HG03135 (cell line): ENCODE measurements at regions not wholly inside any gene's neighbourhood (a gene's known extent, or its start where the extent isn't known, plus 50 kb on each side); places are given as distances from the start of the nearest gene placed in this dataset.

Experiments
- ATAC-seq: cut with Tn5 transposase; IDR thresholded peaks from one replicate; pipeline ENCODE4 v1.9.1; 2021; ENCODE audit warnings: mild to moderate bottlenecking, moderate library complexity; ENCODE audit not compliant: unreplicated experiment

DNA sequence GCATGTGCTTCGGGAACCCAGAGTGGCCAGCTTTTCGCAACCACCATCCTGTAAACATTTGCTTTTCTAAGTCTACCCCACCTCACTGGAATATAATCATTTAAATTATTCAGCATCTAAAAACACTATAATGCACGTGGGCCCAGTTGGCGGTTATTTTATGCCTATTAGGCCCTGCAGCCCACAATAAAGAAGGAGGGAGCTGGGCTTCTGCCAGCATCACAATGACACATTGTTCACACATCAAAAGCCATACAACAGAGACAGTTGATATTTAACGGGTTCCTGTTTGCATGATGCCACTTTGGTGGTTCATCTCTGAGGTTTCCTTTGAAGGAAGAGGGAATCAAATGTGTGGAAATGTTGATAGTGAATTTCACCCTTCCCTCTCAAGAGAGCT lies 916.0 kb upstream of the CELF4 start:
- no peak for ATAC-seq

DNA sequence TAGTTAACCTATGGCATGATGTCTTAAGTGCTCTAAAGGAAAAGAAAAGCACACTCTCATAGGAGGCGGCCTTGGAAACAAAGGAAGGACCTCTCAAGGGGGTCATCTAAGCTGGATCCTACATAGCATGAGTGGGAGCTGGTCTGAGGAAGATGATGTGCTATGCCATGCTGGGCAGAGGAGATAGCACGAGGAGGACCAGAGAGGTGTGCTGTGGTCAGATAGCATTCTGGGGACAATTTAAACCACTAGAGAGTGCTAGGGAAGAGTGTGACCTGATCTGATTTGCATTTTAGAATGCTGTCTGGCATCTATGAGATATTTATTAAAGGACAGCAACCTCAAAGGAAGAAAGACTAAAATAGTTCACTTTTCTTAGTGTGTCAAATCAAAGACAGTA lies 910.1 kb upstream of the CELF4 start:
- no peak for ATAC-seq

DNA sequence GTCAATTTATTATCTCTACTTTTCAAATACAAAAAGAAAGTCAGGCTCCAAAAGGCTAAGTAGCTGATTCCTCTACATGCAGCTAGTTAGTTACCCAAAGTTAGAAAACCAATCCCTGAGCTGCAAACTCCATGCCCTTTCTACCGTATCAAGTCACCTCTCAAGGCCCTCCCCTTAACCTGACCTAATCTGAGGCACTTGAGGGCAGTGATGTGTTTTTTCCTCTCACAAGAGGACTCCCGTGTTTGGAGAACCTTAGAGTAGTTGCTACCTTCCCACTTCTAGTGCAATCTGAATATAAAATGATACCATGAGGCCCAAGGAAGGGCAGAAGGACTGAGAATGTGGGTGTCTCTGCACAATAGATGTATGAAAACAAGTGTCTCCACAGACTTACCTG lies 907.9 kb upstream of the CELF4 start:
- ATAC-seq: no peak

DNA sequence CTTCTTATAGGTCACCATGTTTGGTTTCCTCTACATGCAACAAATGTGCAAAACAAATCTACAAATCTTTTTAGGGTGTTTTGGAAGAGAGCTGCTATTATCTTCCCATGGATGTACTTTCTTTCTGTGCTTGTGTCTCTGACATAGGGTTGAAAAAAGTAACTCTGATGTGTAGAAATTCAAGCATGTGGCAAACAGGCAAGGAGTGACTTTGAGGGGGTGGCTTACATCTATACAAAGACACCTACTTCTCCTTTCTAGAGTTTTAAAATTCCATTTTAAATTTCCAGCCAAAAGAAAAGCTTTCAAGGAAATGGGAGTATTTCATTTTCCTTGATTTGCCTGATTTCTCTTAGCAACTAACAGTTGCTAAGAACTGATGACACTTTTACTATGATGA lies 904.8 kb upstream of the CELF4 start:
- ATAC-seq: no peak

DNA sequence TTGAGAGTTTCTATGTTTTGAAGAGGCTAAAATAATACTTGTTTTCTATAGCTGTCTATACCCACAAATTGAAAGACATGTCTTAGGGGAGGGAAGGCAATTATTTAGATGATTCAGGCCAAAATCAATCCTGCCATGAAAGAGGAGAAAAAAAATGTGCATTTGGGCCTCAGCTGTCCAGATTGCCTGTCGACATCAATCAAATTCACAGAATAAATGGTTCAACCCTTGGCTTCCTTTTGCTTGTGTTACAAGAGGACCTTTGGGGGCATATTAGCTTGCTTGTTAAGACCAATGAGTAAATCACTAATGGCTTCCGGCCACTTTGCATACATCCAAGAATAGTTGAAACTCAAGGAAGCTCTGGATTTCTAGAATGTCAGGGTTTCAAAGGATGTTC lies 900.8 kb upstream of the CELF4 start:
- no peak for ATAC-seq

DNA sequence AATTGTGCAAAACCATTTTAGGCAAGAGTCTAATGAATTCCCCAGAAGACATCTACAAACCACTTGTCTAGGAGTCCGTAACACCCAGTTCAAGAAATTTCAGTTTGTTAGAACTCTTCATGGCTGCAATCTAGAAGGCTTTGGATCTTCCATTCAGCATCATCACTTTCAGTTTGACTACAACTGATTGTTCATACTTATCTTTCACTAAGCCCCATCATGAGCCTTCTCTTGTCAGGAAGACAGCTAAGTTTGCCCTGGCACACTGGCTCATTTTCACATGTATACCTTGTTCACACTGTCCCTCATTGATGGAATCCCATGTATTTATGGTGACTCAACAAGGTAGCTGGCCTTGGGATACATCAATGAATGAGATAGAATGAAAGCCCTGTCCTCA lies 898.4 kb upstream of the CELF4 start:
- ATAC-seq: no peak

DNA sequence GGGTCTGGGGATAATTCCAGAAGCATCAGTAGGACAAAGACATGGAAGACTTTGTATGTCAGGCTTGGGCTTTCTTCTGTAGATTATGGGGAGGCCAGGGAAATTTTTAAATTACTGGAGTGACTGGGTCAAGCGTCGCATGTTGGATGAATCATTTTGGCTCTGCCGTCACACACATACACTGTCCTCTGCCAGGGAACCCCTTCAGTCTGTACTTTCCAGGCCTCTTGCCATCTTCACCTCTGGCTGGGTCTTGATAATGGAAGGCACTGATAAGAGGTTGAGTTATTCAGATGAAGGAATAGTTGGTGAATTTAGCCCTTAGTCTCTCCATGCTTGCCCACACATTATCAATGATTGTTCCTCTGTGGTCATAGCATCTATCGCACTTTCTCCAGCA lies 895.1 kb upstream of the CELF4 start:
- no peak for ATAC-seq

DNA sequence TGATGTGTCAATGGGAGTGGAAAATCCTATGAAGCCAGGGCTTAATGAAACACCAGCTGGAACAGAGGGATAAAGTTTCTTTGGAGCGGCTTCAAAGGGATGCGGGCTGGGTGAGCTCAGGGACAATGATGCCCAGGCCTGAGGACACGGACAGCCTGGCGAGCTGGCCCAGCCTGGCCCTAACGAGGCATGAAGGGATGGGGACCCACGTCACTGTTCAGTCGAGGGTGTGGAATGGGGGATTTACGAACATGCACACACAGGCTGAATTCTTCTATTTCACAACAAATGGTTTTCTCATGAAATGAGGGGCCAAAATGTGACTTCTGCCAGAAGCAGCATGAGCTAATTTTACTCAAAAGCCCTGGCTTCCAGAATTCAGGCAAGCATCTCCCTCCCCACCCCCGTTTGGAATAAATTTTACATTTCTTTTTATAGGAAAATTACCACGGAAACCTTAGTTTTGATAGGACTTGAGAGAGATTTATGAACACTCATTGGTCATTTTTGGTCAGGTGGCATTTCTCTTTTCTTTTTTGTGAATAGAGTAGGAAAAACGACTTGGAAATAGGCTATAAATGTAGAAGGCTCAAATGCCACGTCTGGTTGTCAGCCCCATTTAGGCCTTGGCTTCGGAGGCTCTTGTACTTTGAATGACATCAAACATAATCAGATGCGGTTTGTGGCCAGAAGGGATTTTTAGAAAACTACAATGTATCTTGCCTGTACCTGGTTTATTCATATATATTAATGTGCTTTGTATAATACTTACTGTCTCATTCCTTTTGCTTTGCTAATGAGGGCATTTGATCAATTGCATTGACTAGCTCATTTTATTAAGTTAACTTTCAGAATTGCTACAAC lies 893.8 kb upstream of the CELF4 start:
- ATAC-seq: no peak

DNA sequence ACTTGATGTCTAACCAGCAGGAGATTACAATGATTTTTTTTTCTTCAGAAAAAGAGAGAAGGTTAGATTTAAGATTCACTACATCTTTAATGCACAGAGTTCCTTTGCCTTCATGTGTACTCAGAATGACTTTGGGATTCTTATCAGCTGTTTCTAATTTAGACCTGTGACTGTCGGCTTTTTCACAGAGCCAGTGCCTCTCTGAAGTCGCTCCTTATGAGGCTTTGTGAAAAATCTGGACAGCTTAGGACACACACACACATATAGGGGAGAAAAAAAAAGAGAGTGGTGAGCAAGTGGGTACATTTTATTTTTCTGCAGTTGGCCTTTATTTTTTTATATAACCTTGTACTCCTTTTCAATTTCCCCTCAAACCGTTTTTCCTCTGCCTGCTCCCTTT lies 893.1 kb upstream of the CELF4 start:
- ATAC-seq: no peak

DNA sequence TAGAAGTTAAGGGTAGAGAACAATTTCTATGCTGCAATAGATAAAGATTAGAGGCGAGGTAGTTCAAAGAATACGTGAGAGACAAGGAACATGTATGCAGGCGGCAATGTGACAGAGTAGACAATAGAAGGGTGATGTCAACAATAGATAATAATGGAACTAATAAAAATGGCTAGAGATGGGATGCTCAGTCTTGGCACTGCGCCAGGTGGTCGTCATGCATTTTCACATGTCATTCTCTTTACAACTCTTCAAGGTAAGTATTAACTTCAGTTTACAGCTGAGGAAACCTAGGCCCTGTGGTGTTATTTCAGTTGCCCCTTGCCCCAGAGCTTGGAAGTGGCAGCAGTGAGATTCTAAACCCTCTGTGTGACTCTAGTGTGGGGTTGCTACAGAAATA lies 890.7 kb upstream of the CELF4 start:
- ATAC-seq: no peak

DNA sequence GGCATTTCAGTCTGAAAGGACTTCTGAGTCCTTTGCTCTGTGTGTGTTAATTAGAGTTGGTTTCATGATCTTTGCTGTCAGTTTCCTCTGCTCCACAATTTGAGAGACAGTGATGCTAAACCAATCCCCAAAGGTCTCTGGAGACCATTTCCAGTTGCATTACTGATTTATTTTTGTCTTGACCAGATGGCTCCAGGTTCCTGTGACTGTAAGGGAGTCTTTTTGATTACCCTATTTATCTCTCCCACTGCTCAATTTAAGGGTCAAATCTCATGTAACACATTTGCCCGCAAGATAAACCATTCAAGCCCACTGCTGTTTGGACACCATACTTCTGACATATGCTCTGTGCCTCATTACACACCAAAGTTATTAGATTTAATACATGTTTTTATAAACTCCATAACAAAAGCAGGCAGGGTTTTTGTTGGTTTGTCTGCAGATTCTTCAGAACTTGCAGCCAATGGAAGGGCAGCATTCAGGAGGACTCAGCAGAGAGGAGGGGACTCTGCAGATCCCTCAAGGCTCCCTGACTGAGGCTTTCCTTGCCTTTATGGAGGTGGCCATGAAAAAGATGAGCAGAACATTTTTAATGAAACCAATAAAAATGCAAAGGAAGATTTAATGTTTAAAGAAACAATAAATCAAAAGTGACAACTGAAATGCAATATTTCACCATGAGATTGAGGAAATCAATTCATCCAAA lies 889.3 kb upstream of the CELF4 start:
- no peak for ATAC-seq

DNA sequence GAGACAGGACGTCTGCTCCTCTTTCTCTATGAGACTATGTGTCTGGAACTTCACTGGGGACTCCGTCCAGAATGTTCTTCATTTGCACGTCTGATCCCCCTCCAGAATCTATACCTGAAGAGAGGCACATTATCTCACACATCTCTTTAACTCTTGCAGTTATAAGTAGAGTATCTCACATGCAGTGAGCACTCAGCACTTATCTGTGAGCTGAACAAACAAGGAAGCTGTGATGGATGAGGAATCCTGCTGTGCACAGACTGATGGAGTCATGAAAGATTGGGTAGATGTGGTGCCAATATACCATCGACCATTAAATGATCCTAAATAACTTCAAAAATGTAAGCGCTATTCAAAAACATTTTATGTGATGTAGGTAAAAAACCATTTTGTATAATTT lies 888.3 kb upstream of the CELF4 start:
- no peak for ATAC-seq

DNA sequence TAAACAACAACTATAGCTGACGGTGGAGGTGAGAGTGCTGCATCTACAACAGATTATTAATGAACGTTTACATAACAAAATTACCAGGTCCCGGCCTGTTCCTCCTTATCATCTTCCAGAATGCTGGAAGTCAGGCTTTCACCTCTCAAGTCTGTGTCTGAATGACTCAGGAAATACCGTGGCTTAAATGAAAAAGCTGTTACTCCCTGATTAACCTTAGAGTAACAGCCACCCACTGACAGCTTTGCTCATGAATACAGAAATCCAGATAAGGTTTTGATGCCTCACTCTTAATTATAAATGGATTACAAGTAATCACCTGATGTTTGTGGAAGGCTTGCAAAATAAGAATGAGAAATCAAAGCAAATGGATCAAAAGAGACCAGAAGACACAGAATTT lies 885.3 kb upstream of the CELF4 start:
- ATAC-seq: no peak

DNA sequence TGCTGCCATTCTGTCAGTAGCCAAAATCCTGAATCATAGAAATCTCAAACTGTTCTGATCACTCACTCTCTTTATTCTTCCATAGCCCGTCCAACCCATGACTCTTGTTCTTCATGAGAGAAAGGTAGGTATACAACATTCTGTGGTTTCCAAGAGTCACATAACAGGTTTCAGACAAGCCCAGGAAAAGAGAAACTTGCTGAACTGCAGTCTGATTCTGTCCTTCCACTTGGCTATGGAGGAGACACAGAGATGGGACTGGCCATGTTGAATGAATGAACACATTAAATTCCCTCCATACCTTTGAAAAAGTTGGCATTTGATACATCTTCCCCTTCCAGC lies 880.2 kb upstream of the CELF4 start:
- no peak for ATAC-seq

DNA sequence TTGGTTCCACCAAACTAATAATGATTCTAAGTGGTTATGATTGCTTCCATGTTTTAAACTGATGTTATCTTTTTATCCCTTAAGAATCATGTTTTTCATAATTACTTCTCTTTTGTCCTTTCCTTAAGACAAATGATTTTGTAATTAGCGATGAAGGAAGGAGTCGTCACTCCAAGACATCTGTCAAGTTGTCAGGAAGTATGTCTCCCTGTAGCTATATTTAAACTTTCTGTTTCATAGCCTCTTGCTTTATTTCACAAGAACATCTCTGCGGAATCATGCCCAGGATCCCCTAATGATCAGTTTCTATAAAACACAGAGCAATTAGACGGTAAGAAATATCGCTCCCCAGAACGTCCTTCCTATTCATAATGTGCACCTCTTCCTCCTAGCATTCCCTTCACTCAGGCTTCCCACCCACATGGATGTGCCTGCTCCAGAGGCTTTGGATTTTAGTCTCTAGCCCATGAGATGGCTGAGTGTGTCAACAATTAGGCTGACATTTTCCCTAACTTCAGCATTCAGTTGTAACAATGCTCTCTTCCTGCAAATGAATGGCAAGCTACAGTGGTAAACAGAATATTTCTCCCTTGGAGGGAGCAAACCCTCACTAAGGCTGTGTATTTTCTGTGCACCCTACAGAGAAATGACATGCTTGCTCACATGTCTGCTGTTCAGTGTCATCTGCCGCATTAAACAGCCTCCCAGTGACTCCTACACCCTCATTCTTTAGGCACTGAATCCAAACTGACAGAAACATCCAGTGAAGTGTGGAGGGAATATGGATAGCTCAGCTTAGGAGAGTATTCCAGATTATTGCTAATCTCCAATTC lies 879.6 kb upstream of the CELF4 start:
- ATAC-seq: no peak

DNA sequence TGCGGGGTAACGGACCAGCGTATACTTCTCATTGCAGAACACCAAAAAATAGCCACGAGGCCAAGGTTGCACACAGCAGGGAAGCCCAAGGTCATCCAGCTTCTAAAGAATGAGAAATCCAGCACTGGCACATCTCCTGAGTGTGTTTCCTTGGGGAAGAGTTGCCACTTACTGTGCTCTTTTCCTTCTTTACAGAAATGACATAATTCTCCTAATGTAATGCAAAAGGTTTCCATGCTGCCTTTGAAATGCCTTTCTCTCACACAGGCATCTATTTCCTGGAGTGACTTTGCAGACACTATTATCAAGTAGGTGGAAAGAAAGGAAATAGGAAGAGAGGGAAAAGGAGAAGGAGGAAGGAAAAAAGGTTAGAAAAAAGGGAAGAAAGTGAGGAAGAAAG lies 862.1 kb upstream of the CELF4 start:
- no peak for ATAC-seq

DNA sequence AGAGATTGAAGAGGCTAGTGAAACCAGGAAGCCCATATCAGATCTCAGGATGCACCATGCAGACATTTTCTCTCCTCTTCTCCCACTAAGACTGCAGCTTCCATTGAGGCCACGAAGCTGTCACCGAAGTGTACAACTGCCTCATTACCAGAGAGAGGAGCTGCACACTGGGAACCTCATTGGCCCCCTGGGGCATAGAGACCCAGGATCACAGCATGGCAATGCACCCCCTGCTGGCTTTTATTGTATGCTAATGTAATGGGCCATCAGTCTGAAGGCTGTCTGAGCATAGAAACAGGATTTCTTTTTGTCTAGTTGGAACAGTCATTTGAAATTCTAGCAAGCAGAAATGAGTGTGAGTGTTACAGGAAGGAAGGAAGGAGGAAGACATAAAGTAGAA lies 861.6 kb upstream of the CELF4 start:
- ATAC-seq: no peak

DNA sequence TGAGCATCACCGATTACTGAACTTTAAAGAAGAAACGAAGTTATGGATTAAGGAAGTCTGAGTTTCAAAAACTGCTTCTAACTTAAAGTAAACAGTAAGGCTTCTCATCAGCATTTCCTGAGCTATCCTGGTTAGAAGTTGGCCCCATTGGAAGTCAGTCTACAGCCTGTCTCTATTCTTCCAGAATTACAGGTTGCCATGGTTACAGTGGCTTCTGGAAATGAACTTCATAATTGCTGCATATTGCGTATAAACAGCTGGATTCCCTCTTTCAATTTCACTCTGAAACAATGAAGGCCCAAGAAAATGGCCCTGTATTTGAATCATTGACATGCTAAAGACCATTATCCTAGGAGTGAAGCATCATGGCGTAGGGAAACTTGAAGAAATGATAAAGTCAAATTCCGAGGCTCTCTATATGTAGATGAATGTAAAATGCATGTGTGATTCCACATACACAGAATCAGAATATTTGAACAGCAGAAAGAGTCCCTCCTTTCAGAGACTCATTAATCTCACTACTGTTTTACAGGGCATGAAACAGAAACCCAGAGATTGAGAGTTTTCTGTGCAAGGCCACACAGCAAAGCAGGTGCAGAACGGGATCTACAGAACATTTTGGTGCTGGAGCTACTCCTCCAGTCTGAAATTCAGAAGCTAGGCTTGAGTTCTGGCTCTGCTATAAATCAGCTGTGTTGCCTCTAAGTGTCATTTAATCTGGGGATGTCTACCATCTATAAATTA lies 856.4 kb upstream of the CELF4 start:
- ATAC-seq: no peak

DNA sequence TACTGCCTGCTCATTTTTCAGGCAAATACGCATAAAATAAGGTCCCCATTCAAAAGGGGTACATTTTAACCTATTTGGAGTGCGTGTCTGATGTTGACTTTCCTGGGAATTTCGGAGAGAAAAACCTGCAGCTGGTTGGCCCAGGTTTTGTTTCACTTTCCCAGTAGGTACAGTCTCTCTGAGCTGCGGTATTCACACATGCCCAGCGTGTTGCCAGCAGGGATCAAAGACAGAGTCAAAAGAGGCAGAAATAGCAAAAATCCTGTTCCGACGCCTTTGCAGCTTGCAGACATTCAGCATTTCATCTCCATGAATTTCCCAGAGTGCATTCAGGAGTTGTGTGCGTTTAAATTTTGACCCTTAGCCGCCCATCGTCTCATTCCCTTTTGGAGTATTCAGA lies 855.4 kb upstream of the CELF4 start:
- no peak for ATAC-seq

DNA sequence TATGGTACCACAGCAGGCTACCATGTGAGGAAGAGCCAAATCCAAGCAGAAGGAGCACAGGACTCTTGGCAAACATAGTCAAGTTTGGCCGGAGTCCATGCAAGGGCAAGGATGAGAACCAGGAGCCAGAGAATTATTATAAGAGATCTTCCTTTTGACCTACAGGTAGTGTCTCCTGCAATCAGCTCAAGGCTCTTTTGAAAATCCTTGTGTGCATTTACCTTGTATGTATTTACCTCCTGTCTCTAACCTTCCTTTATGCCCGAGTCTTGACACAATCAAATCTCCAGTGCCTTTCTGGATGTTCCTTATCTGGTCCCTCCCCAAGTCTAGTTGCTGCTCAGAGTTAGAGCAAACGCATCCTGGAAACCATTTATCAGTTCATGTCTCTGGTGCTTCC lies 855.0 kb upstream of the CELF4 start:
- no peak for ATAC-seq

DNA sequence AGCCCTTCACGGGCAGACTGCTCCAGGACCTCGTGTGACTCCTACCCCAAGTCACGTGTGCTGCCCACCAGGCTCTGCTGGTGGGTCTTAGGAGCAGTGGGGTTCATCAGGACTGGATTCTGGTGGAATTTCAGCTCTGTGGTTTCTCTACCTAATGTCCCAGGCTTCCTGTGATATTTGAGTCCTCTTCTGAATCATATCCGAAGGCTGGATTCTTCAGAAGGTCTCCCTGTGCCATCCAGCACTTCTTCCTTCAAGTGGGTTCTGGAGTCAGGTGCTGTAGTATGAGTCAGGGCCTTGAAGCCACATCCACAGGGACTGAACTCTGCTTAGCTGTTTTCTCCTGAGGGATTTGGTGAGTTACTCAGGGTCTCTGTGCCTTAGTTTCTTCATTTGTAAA lies 850.2 kb upstream of the CELF4 start:
- ATAC-seq: no peak
